ENCODE measurements at regions not wholly inside any gene's neighbourhood (a gene's known extent, or its start where the extent isn't known, plus 50 kb on each side); places are given as distances from the start of the nearest gene placed in this dataset.

GRCh38 chr5:18048449-18048848 is 414.2 kb downstream of the TAF11L14 start:
- no peak for TF ChIP-seq CTCF (IDR thresholded peaks at IDR 0.05)
- no peaks in the 10 kb centered on the region for H3K4me1 Mint-ChIP-seq (ENCODE audit: low read depth)
- no peaks in the 10 kb centered on the region for H3K36me3 Mint-ChIP-seq (ENCODE audit: low read depth)
- H3K4me3 Mint-ChIP-seq, result no peak overlapping the region
- DNase-seq, result no peak
- H3K27me3 Mint-ChIP-seq (ENCODE audit: insufficient read depth), result no peaks in the 10 kb centered on the region
- no peak overlapping the region for H3K27ac Mint-ChIP-seq
- peaks cover 16% of the 10 kb centered on the region for H3K9me3 Mint-ChIP-seq

DNA sequence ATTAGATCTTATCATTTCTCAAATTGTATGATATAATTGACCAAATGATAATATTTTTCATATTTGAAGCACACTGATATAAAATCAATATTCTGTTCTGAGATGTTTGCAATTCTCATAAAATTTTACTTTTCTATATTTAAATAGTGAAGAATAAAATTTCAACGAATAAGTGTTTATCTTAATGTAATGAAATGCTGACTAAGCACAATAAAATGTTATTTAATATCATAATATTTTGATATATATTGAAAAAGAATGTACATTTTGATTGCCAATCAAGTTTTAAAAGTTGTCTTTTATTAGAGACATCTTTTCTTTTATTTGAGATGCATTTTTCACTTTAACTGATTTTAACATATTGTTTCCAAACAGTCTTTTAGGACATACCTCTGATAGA is 416.1 kb downstream of the TAF11L14 start:
- Mint-ChIP-seq H3K4me1 (ENCODE audit: low read depth) (no peaks in the 10 kb centered on the region), H3K9me3 (peaks cover 22% of the 10 kb centered on the region), H3K27me3 (ENCODE audit: insufficient read depth) (no peaks in the 10 kb centered on the region; the same call in 1 of the 2 replicates), H3K4me3 (no peak overlapping the region), H3K36me3 (ENCODE audit: low read depth) (no peaks in the 10 kb centered on the region), H3K27ac (no peak overlapping the region)
- DNase-seq, result no peak
- TF ChIP-seq CTCF (IDR thresholded peaks at IDR 0.05), result no peak

DNA sequence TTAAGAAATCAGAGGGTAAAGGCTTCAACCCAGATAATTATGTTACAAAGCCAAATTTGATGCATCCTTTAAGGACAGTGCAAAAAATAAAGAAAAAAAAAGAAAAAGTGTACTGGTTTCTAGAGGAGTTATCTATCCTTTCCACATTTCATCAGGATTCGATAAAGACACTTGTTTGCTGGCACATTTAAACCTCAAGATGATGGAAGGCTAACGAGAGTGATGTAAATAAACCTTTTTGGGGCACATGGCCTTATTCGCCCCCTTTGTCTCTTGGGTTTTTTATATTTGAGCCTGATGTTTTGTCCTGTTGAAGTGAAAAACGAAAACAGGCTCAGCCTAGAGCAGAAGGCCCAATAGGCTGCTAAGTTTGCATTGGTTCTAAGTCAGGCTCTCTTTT is 416.5 kb downstream of the TAF11L14 start:
- Mint-ChIP-seq H3K9me3 (peaks cover 26% of the 10 kb centered on the region), H3K27ac (no peak overlapping the region), H3K27me3 (ENCODE audit: insufficient read depth) (no peaks in the 10 kb centered on the region; the same call in 1 of the 2 replicates), H3K4me3 (no peak overlapping the region), H3K4me1 (ENCODE audit: low read depth) (no peaks in the 10 kb centered on the region), H3K36me3 (ENCODE audit: low read depth) (no peaks in the 10 kb centered on the region)
- TF ChIP-seq CTCF (IDR thresholded peaks at IDR 0.05), result no peak
- no peak for DNase-seq

GRCh38 chr5:18051953-18052352 is 417.7 kb downstream of the TAF11L14 start:
- TF ChIP-seq CTCF (IDR thresholded peaks at IDR 0.05), result no peak
- Mint-ChIP-seq H3K27me3 (ENCODE audit: insufficient read depth) (no peaks in the 10 kb centered on the region; the same call in 1 of the 2 replicates), H3K9me3 (peaks cover 33% of the 10 kb centered on the region), H3K36me3 (ENCODE audit: low read depth) (no peaks in the 10 kb centered on the region), H3K4me1 (ENCODE audit: low read depth) (no peaks in the 10 kb centered on the region), H3K4me3 (no peak overlapping the region), H3K27ac (no peak overlapping the region)
- no peak for DNase-seq

- Mint-ChIP-seq H3K36me3 (ENCODE audit: low read depth) (no peaks in the 10 kb centered on the region), H3K4me1 (ENCODE audit: low read depth) (no peaks in the 10 kb centered on the region), H3K27ac (no peak overlapping the region), H3K9me3 (peaks cover 33% of the 10 kb centered on the region), H3K4me3 (no peak overlapping the region), H3K27me3 (ENCODE audit: insufficient read depth) (no peaks in the 10 kb centered on the region; the same call in 1 of the 2 replicates)
- no peak for DNase-seq
- TF ChIP-seq CTCF (IDR thresholded peaks at IDR 0.05), result no peak
These were observed 418.3 kb downstream of the TAF11L14 start for GRCh38 chr5:18052569-18052968.

GRCh38 chr5:18057725-18058124 is 423.5 kb downstream of the TAF11L14 start:
- no peak overlapping the region for H3K4me3 Mint-ChIP-seq
- no peaks in the 10 kb centered on the region; the same call in 1 of the 2 replicates for H3K27me3 Mint-ChIP-seq (ENCODE audit: insufficient read depth)
- no peak for DNase-seq
- H3K27ac Mint-ChIP-seq, result no peak overlapping the region
- no peak for TF ChIP-seq CTCF (IDR thresholded peaks at IDR 0.05)
- no peaks in the 10 kb centered on the region for H3K36me3 Mint-ChIP-seq (ENCODE audit: low read depth)
- no peaks in the 10 kb centered on the region for H3K4me1 Mint-ChIP-seq (ENCODE audit: low read depth)
- peaks cover 29% of the 10 kb centered on the region for H3K9me3 Mint-ChIP-seq
